ENCODE measurements at regions not wholly inside any gene's neighbourhood (a gene's known extent, or its start where the extent isn't known, plus 50 kb on each side); places are given as distances from the start of the nearest gene placed in this dataset.

DNA sequence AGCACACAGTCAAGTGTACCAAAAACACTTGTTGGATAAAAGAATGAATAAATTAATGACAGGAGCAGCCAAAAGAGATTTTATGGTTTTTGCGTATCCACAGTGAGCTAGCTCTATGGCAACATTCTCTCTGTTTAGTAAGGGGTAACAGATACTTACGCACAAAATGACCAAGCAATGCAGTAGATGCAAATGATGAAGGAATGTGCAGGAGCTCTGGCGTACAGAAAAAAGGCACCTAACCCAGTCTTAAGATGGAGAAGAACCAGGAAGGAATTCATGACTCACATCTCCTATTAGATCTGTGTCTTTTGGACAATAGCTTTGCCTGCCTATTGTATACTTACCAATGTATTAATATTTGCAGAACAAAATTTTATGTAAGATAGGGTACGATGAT is 191.9 kb upstream of the PREP start:
- H3K4me3 ChIP-seq (ENCODE audit: low read length) = no peak overlapping the region
- TF ChIP-seq CTCF (conservative IDR thresholded peaks at IDR 0.05; ENCODE audit: low read depth, low read length) = no peak
- DNase-seq (ENCODE audit: low read depth) = no peak

DNA sequence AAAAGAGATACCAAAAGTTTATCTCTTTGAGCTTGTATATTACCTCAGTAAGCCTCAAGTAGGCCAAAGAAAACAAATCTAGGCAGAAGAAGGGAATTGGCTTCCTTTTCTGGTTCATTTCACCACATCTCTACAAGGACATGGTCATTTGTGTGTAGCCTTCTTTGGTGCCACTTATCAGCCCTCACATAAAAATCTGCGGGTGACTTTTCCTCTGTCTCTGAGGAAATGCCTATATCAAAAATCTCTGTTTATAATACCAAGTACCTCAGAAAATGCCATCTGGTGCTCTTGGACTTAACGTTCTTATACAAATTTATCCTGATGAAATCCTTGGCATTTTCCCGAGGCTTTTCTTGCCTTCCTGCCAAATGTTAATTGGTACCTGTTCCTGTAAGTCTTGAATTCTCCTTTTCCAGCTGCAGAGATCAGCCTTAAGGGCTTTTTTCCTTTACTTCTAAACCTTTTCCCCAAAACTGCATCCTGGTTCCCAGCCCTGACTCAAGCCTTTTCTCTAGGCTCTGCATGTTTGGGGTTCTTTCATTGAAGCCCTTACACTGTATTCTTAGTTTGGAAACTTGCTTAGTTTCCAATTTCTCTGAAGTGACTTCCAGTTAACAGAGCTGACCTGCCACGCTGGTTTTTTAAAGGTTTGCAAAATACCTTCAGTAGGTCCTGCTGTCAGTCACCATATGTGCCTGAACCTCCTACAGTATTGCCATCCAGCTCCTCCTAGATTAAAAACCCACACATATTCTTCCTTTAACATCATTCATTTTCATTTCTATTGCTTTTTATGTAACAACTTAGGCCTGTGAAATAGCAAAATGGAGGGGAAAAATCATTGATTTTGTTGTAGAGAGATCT is 191.2 kb upstream of the PREP start:
- H3K4me3 ChIP-seq (ENCODE audit: low read length) = no peak overlapping the region
- TF ChIP-seq CTCF (conservative IDR thresholded peaks at IDR 0.05; ENCODE audit: low read depth, low read length) = no peak
- no peak for DNase-seq (ENCODE audit: low read depth)

DNA sequence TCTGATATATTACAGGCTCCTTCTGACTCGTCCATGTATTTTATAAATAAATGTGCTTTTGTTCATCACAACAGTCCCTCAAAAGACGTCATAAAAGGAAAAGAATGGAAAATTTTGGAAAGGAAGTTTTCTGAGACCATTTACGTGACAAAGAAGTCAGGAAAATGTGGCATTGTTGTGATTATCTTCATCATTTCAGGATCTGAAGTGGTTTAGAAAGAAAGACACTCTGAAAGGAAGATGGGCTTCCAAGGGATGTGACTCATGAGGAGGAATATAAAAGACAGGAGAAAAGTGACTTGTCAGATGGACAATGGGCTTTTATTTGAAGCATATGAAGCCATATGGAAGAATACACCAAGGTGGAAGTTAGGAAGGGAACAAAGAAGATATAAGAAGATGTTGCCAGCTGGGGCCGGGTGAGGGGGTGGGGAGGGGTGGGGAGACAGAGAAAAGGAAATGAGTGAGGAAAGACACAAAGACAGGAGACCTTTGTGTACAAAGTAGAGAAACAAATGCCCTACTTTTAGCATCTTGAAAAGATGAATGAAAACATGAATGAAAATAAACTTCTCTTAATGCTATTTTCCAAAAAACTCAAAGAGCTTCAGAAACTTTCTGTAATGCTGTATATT is 190.3 kb upstream of the PREP start:
- H3K4me3 ChIP-seq (ENCODE audit: low read length) = no peak overlapping the region
- TF ChIP-seq CTCF (conservative IDR thresholded peaks at IDR 0.05; ENCODE audit: low read depth, low read length) = no peak
- no peak for DNase-seq (ENCODE audit: low read depth)

DNA sequence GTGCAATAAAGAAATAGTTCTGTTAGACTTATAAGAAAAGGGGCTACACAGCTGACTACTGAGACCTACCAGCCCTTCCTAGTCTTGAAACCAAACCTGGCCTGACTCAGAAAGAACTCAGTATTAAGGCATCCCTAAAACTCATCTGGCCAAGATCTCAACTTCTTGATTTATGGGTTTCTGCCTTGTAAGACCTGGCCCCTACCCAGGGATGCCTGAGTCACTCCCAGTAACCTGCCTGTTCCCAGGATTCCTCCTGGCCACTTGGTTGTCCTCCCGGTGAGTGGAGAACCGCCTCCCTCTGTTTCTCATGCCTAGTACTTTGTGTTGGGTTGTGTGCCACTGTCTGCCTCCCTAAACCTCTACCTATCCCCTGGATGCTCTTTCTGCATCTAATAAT is 189.4 kb upstream of the PREP start:
- no peak for DNase-seq (ENCODE audit: low read depth)
- no peak overlapping the region for H3K4me3 ChIP-seq (ENCODE audit: low read length)
- TF ChIP-seq CTCF (conservative IDR thresholded peaks at IDR 0.05; ENCODE audit: low read depth, low read length) = no peak

- no peak for DNase-seq (ENCODE audit: low read depth)
- H3K4me3 ChIP-seq (ENCODE audit: low read length) = no peak overlapping the region
- TF ChIP-seq CTCF (conservative IDR thresholded peaks at IDR 0.05; ENCODE audit: low read depth, low read length) = no peak
Observed at GRCh38 chr6:105591053-105591452, 188.2 kb upstream of the PREP start.

DNA sequence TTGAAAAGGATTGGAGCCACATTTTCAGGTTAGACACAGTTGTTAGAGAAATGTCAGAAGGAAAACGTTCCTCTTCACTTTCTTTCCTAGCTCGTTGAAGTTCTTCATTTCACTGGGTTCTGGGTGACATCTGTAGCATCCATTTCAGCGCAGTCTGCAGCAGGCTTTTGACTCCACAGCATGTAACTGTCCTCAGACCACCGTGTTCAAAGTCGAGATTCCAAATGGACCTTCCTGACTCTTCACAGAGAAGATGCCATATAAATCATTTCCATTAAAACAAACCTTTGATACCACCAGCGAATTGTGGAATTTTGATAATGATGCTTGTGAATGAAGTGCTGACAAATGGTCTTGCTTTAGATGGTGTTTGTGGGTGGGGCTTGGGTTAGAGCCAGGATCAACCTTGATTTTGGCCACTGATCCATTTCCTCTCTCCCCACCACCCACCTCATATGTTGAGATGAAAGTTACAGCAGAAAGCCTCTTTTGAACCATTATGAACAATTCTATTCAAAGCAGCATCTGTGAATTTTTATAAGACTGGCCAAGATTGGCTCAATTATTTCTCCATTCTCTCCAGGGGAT is 185.3 kb upstream of the PREP start:
- no peak for DNase-seq (ENCODE audit: low read depth)
- no peak overlapping the region for H3K4me3 ChIP-seq (ENCODE audit: low read length)
- no peak for TF ChIP-seq CTCF (conservative IDR thresholded peaks at IDR 0.05; ENCODE audit: low read depth, low read length)
